Mesendoderm (in vitro differentiated cells): ENCODE measurements at regions not wholly inside any gene's neighbourhood (a gene's known extent, or its start where the extent isn't known, plus 50 kb on each side); places are given as distances from the start of the nearest gene placed in this dataset.

ENCODE experiments used
- DNase-seq: peaks from one replicate; pipeline ENCODE4 v3.0.0; 2013
- H2AK5ac ChIP-seq: 2 replicates; pipeline ENCODE4 v1.6.1; 2013; ENCODE audit warnings: low read length, inconsistent platforms
- H2BK120ac ChIP-seq: 2 replicates; pipeline ENCODE4 v1.6.1; 2013; ENCODE audit warnings: low read depth, mild to moderate bottlenecking, low read length, moderate library complexity, mixed read lengths
- H2BK15ac ChIP-seq: replicated peaks from 2 replicates; pipeline ENCODE4 v1.6.1; 2013; ENCODE audit warnings: low read depth, mild to moderate bottlenecking, moderate library complexity
- H2BK5ac ChIP-seq: 2 replicates; pipeline ENCODE4 v1.6.1; 2013; ENCODE audit warnings: low read length, inconsistent platforms
- H3K18ac ChIP-seq: 2 replicates; pipeline ENCODE4 v1.6.1; 2013; ENCODE audit warnings: mild to moderate bottlenecking, low read length, mixed read lengths
- H3K23ac ChIP-seq: one replicate; pipeline ENCODE4 v1.6.1; 2013; ENCODE audit warnings: low read length
- H3K27ac ChIP-seq: 2 replicates; pipeline ENCODE4 v1.5.1; 2013; ENCODE audit warnings: low read depth, mild to moderate bottlenecking, inconsistent platforms, low read length, moderate library complexity
- H3K27me3 ChIP-seq: 2 replicates; pipeline ENCODE4 v1.6.1; 2013; ENCODE audit warnings: low read length, control low read depth, mild to moderate bottlenecking, inconsistent platforms; ENCODE audit not compliant: insufficient read depth, poor library complexity
- H3K36me3 ChIP-seq: 2 replicates; pipeline ENCODE4 v1.6.1; 2013; ENCODE audit warnings: low read length, inconsistent platforms; ENCODE audit not compliant: control insufficient read depth, insufficient read depth
- H3K4ac ChIP-seq: one replicate; pipeline ENCODE4 v1.6.1; 2013; ENCODE audit warnings: low read depth, mild to moderate bottlenecking, low read length, moderate library complexity
- H3K4me1 ChIP-seq: 2 replicates; pipeline ENCODE4 v1.6.1; 2013; ENCODE audit warnings: low read depth, low read length, inconsistent platforms; ENCODE audit not compliant: control insufficient read depth
- H3K4me2 ChIP-seq: 2 replicates; pipeline ENCODE4 v1.6.1; 2013; ENCODE audit warnings: low read length
- H3K4me3 ChIP-seq: 2 replicates; pipeline ENCODE4 v1.5.1; 2013; ENCODE audit warnings: mild to moderate bottlenecking, low read length
- H3K56ac ChIP-seq: one replicate; pipeline ENCODE4 v1.6.1; 2013; ENCODE audit warnings: low read length
- H3K79me1 ChIP-seq: 2 replicates; pipeline ENCODE4 v1.6.1; 2013; ENCODE audit warnings: low read length, inconsistent platforms
- H3K79me2 ChIP-seq: 2 replicates; pipeline ENCODE4 v1.6.1; 2013; ENCODE audit warnings: mild to moderate bottlenecking, low read length; ENCODE audit not compliant: control insufficient read depth, insufficient read depth
- H3K9ac ChIP-seq: 2 replicates; pipeline ENCODE4 v1.6.1; 2013; ENCODE audit warnings: low read length, inconsistent platforms
- H4K5ac ChIP-seq: one replicate; pipeline ENCODE4 v1.6.1; 2013; ENCODE audit warnings: low read length
- H4K8ac ChIP-seq: one replicate; pipeline ENCODE4 v1.6.1; 2013; ENCODE audit warnings: low read depth, mild to moderate bottlenecking, control low read depth, low read length, moderate library complexity
- WGBS: extraction: QIAGEN DNeasy Blood & Tissue Kit; methylation state at CpG from one replicate; pipeline ENCODE4 v1.1.7; 2013; ENCODE audit warnings: low lambda C conversion rate, missing lambda C conversion rate; ENCODE audit not compliant: insufficient coverage; ENCODE audit errors: extremely low coverage; 5-methylcytosine and 5-hydroxymethylcytosine counted together

GRCh38 chr21:28338701-28339305 is 653.9 kb downstream of the LTN1 start:
- H3K56ac ChIP-seq = no peak overlapping the region
- no peaks in the 10 kb centered on the region for H3K36me3 ChIP-seq
- no peak overlapping the region for H3K4me3 ChIP-seq
- H3K27me3 ChIP-seq = no peaks in the 10 kb centered on the region
- H3K4ac ChIP-seq = no peak overlapping the region
- H3K79me2 ChIP-seq = no peaks in the 10 kb centered on the region
- H3K4me1 ChIP-seq = no peaks in the 10 kb centered on the region
- H3K79me1 ChIP-seq = no peaks in the 10 kb centered on the region
- H3K27ac ChIP-seq = no peak overlapping the region
- H4K5ac ChIP-seq = no peak overlapping the region
- H2BK15ac ChIP-seq = no peak overlapping the region
- no peak overlapping the region for H3K18ac ChIP-seq
- H4K8ac ChIP-seq = no peak overlapping the region
- no peak overlapping the region for H2BK120ac ChIP-seq
- no CpG with 5 or more reads among the region's 5 CpGs for WGBS
- H3K23ac ChIP-seq = no peak overlapping the region
- DNase-seq = no peak
- H2AK5ac ChIP-seq = no peak overlapping the region
- H2BK5ac ChIP-seq = no peak overlapping the region
- no peak overlapping the region for H3K9ac ChIP-seq
- no peak overlapping the region for H3K4me2 ChIP-seq

GRCh38 chr21:28337315-28337714 is 655.4 kb downstream of the LTN1 start:
- H3K36me3 ChIP-seq = no peaks in the 10 kb centered on the region
- H3K27me3 ChIP-seq = no peaks in the 10 kb centered on the region
- no peak overlapping the region for H3K4me2 ChIP-seq
- no peak overlapping the region for H2AK5ac ChIP-seq
- H3K4ac ChIP-seq = no peak overlapping the region
- no peak overlapping the region for H3K4me3 ChIP-seq
- H2BK120ac ChIP-seq = no peak overlapping the region
- no peak overlapping the region for H3K18ac ChIP-seq
- no peak overlapping the region for H3K27ac ChIP-seq
- H3K56ac ChIP-seq = no peak overlapping the region
- no peaks in the 10 kb centered on the region for H3K79me1 ChIP-seq
- peak; percentile 48 for DNase-seq
- H4K5ac ChIP-seq = no peak overlapping the region
- H3K9ac ChIP-seq = no peak overlapping the region
- no peak overlapping the region for H2BK5ac ChIP-seq
- no peak overlapping the region for H2BK15ac ChIP-seq
- H3K4me1 ChIP-seq = no peaks in the 10 kb centered on the region
- H4K8ac ChIP-seq = no peak overlapping the region
- no peak overlapping the region for H3K23ac ChIP-seq
- H3K79me2 ChIP-seq = no peaks in the 10 kb centered on the region

DNA sequence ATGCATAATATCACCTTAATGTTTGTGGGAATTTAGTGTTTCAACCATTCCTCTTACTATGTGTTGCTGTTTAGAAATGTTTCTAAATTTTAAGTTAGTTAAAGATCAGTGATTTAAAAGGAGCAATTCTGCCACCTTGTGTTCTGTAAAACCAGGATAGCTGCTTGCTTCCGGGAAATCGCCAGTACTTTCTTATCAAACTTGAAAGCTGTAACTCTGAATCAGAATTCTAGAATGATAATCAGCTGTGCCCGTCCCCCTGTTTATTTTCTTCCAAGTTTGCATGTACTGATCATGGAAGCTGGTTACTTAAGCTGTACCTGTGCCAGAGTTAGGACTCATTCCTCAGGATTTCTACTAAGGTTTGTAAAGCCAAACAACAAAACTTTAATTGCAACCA is 656.4 kb downstream of the LTN1 start:
- H3K23ac ChIP-seq = no peak overlapping the region
- no peak overlapping the region for H3K4me2 ChIP-seq
- H3K36me3 ChIP-seq = no peaks in the 10 kb centered on the region
- no peak overlapping the region for H3K4ac ChIP-seq
- no peaks in the 10 kb centered on the region for H3K4me1 ChIP-seq
- no peak overlapping the region for H2BK15ac ChIP-seq
- no peak overlapping the region for H4K8ac ChIP-seq
- no CpG with 5 or more reads among the region's 3 CpGs for WGBS
- no peak overlapping the region for H3K56ac ChIP-seq
- peak; percentile 59 for DNase-seq
- H3K18ac ChIP-seq = no peak overlapping the region
- H2BK5ac ChIP-seq = no peak overlapping the region
- no peak overlapping the region for H3K27ac ChIP-seq
- no peaks in the 10 kb centered on the region for H3K79me1 ChIP-seq
- no peak overlapping the region for H2AK5ac ChIP-seq
- no peak overlapping the region for H3K4me3 ChIP-seq
- H3K9ac ChIP-seq = no peak overlapping the region
- H4K5ac ChIP-seq = no peak overlapping the region
- no peaks in the 10 kb centered on the region for H3K79me2 ChIP-seq
- H2BK120ac ChIP-seq = no peak overlapping the region
- H3K27me3 ChIP-seq = no peaks in the 10 kb centered on the region

DNA sequence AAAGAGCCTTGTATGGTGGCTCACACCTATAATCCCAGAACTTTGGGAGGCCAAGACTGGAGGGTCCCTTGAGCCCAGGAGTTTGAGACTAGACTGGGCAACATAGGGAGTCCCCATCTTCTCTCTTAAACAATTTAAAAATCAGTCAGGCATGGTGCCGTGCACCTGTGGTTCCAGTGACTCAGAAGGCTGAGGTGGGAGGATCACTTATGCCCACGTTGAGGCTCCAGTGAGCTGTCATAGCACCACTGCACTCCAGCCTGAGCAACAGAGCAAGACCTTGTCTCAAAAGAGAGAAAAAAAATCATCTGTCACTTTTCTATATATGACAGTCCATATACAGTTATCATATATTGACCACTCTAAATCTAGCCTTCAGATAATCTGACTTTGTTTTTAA is 658.3 kb downstream of the LTN1 start:
- Histone ChIP-seq H2BK120ac (no peak overlapping the region), H3K23ac (no peak overlapping the region), H3K36me3 (no peaks in the 10 kb centered on the region), H3K4me1 (no peaks in the 10 kb centered on the region), H3K27ac (no peak overlapping the region), H2AK5ac (no peak overlapping the region), H3K27me3 (no peaks in the 10 kb centered on the region), H2BK5ac (no peak overlapping the region), H3K79me1 (no peaks in the 10 kb centered on the region), H3K4me2 (no peak overlapping the region), H3K4me3 (no peak overlapping the region), H3K9ac (no peak overlapping the region), H4K5ac (no peak overlapping the region), H4K8ac (no peak overlapping the region), H2BK15ac (no peak overlapping the region), H3K18ac (no peak overlapping the region), H3K56ac (no peak overlapping the region), H3K4ac (no peak overlapping the region), H3K79me2 (no peaks in the 10 kb centered on the region)
- DNase-seq = no peak
- no CpG with 5 or more reads among the region's 2 CpGs for WGBS

DNA sequence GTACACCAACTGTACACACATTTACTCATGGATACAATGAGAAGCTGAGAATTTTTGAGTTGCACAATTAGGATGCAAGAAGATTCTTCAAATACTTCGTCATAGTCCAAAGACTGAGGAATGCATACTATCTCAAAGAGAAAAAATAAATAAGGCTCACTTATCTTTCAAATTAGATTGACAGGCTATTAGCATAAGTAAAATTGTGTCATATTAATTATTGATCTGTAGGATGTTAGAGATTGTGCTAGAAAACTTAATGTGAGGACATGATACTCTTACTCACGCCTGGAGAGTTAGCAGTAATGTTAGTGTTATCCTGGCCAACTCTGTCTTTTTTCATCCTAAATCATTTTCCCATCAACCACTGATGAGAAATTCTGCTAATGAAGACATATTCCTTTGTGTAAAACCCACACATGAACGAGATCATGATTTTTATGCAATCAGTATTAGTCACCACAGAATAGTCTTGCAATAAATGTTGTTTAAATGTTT is 659.0 kb downstream of the LTN1 start:
- Histone ChIP-seq H3K4ac (no peak overlapping the region), H3K79me1 (no peaks in the 10 kb centered on the region), H3K4me2 (no peak overlapping the region), H2BK15ac (no peak overlapping the region), H3K27ac (no peak overlapping the region), H3K23ac (no peak overlapping the region), H2BK5ac (no peak overlapping the region), H2BK120ac (no peak overlapping the region), H3K9ac (no peak overlapping the region), H3K4me3 (no peak overlapping the region), H3K56ac (no peak overlapping the region), H3K27me3 (no peaks in the 10 kb centered on the region), H2AK5ac (no peak overlapping the region), H4K8ac (no peak overlapping the region), H3K36me3 (no peaks in the 10 kb centered on the region), H3K18ac (no peak overlapping the region), H3K4me1 (no peaks in the 10 kb centered on the region), H3K79me2 (no peaks in the 10 kb centered on the region), H4K5ac (no peak overlapping the region)
- no CpG with 5 or more reads among the region's 3 CpGs for WGBS
- no peak for DNase-seq

DNA sequence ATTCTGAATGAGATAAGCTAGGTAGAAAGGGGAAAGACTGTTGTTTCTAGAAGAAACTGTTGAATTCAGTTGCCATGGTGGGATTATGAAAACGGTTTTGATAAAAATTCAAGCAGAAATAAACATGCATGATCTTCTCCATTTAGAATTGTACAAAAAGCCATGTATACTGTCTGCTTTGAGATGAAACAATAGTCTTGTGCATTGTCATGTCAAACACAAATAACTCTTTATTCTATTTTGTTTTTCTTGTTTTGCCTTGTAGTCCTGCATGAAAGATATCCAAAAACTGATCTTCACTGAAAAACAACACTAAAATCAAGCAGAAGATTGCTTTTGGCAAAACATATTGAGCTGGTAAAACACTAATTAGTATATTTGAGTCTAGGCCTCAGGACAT is 659.9 kb downstream of the LTN1 start:
- Histone ChIP-seq H2BK15ac (no peak overlapping the region), H3K79me1 (no peaks in the 10 kb centered on the region), H3K23ac (no peak overlapping the region), H3K9ac (no peak overlapping the region), H3K27ac (no peak overlapping the region), H4K5ac (no peak overlapping the region), H2BK120ac (no peak overlapping the region), H3K4me1 (no peaks in the 10 kb centered on the region), H3K79me2 (no peaks in the 10 kb centered on the region), H3K18ac (no peak overlapping the region), H3K4me3 (no peak overlapping the region), H3K56ac (no peak overlapping the region), H3K4ac (no peak overlapping the region), H3K27me3 (no peaks in the 10 kb centered on the region), H3K4me2 (no peak overlapping the region), H2BK5ac (no peak overlapping the region), H2AK5ac (no peak overlapping the region), H3K36me3 (no peaks in the 10 kb centered on the region), H4K8ac (no peak overlapping the region)
- WGBS = no CpG with 5 or more reads among the region's 1 CpG
- DNase-seq = no peak
